ENCODE measurements at regions not wholly inside any gene's neighbourhood (a gene's known extent, or its start where the extent isn't known, plus 50 kb on each side); places are given as distances from the start of the nearest gene placed in this dataset.
A peak's percentile ranks its signal among the peaks of the same experiment; 100 is the strongest.

- TF ChIP-seq, protein P1, sequence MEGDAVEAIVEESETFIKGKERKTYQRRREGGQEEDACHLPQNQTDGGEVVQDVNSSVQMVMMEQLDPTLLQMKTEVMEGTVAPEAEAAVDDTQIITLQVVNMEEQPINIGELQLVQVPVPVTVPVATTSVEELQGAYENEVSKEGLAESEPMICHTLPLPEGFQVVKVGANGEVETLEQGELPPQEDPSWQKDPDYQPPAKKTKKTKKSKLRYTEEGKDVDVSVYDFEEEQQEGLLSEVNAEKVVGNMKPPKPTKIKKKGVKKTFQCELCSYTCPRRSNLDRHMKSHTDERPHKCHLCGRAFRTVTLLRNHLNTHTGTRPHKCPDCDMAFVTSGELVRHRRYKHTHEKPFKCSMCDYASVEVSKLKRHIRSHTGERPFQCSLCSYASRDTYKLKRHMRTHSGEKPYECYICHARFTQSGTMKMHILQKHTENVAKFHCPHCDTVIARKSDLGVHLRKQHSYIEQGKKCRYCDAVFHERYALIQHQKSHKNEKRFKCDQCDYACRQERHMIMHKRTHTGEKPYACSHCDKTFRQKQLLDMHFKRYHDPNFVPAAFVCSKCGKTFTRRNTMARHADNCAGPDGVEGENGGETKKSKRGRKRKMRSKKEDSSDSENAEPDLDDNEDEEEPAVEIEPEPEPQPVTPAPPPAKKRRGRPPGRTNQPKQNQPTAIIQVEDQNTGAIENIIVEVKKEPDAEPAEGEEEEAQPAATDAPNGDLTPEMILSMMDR (IDR thresholded peaks at IDR 0.05; ENCODE audit: low read length, missing control alignments): peak; percentile 53
- peak; percentile 35 for DNase-seq (ENCODE audit: low read depth)
- no peak overlapping the region for H3K4me3 ChIP-seq (replicated peaks; ENCODE audit: low read depth, low read length)
Measured at GRCh38 chr10:23516530-23516929, 77.7 kb downstream of the OTUD1 start.

DNA sequence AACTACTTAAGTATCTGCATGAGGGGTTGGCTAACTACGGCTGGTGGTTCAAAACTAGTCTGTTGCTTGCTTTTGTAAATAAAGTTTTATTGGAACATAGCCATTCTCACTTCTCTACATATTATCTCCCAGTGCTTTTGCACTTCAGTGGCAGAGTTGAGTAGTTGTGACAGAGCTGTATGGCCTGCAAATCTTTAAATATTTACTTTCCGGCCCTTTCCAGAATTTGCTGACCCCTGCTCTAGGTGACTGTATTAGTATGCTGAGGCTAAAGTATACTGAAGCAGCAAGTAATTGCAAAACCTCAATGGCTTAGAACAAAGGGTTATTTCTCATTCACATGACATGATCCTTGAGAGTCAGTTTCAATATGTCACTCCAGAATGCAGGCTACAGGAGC lies 78.3 kb downstream of the OTUD1 start:
- no peak for DNase-seq (ENCODE audit: low read depth)
- TF ChIP-seq, protein P1 (IDR thresholded peaks at IDR 0.05; ENCODE audit: low read length, missing control alignments): no peak
- H3K4me3 ChIP-seq (replicated peaks; ENCODE audit: low read depth, low read length): no peak overlapping the region

GRCh38 chr10:23521735-23522134 lies 82.9 kb downstream of the OTUD1 start:
- no peak for DNase-seq (ENCODE audit: low read depth)
- TF ChIP-seq, protein P1 (IDR thresholded peaks at IDR 0.05; ENCODE audit: low read length, missing control alignments): no peak
- no peak overlapping the region for H3K4me3 ChIP-seq (replicated peaks; ENCODE audit: low read depth, low read length)

DNA sequence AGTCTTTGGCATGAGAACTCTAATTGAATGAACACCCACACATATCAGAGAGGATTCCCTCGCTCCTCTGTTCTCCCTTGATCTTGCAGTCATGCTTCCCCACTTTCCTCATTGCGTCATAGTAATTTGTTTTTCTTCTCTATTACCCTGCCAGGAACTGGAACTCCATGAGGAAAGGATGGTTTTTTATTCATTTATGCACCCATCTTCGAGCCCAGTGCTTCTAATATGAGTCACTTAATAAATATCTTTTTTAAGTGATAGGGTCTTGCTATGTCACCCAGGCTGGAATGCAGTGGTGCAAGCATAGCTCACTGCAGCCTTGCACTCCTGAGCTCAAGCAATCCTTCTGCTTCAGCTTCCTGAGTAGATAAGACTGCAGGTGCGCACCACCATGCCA lies 83.5 kb downstream of the OTUD1 start:
- TF ChIP-seq, protein P1 (IDR thresholded peaks at IDR 0.05; ENCODE audit: low read length, missing control alignments): no peak
- no peak overlapping the region for H3K4me3 ChIP-seq (replicated peaks; ENCODE audit: low read depth, low read length)
- DNase-seq (ENCODE audit: low read depth): peak; percentile 7

DNA sequence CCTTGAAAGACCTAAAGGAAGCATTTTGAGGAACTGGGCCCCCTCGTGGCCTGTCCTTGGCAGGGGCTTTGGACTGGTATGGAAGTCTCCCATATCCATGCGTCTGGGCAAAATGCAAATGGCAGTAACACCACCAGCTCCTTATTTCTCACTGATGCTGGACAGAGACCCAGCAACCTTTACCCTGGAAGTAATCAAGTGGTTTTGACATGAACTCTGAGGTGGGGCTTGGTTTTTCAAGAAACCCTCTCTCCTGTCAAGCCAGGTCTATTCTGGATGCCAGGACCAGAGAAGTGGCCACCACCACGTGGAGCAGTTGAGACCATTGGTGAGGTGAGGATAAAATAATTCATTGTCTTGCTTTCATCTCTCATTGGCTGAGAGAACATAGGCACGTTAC lies 84.4 kb downstream of the OTUD1 start:
- TF ChIP-seq, protein P1 (IDR thresholded peaks at IDR 0.05; ENCODE audit: low read length, missing control alignments): peak; percentile 0
- no peak for DNase-seq (ENCODE audit: low read depth)
- H3K4me3 ChIP-seq (replicated peaks; ENCODE audit: low read depth, low read length): no peak overlapping the region

DNA sequence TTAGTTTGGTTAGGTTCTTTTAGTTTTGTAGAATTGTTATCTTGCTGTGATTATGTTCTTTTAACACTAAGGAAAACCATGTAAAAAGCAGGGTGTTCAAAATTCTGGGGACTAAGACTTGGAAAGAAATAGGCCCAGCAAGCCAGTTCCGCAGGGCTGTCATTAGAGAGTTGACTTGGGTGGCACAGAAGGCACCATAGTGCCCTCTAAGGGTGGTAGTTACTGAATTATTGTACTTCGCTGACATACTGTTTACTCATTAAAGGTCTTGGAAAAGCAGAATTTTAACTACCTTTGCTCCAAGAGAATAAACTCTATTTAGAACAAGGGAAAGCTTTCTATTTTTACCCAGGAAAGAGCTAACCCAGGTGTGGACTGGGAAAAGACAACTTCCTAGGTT lies 86.5 kb downstream of the OTUD1 start:
- TF ChIP-seq, protein P1 (IDR thresholded peaks at IDR 0.05; ENCODE audit: low read length, missing control alignments): peak; percentile 40
- H3K4me3 ChIP-seq (replicated peaks; ENCODE audit: low read depth, low read length): no peak overlapping the region
- peak; percentile 50 for DNase-seq (ENCODE audit: low read depth)

GRCh38 chr10:23528419-23528818 lies 89.5 kb downstream of the OTUD1 start:
- TF ChIP-seq, protein P1 (IDR thresholded peaks at IDR 0.05; ENCODE audit: low read length, missing control alignments): no peak
- H3K4me3 ChIP-seq (replicated peaks; ENCODE audit: low read depth, low read length): no peak overlapping the region
- DNase-seq (ENCODE audit: low read depth): no peak
